HG03558 (cell line): ENCODE measurements at regions not wholly inside any gene's neighbourhood (a gene's known extent, or its start where the extent isn't known, plus 50 kb on each side); places are given as distances from the start of the nearest gene placed in this dataset.

ENCODE experiments used
- ATAC-seq: cut with Tn5 transposase; IDR thresholded peaks from one replicate; pipeline ENCODE4 v1.9.1; 2021; ENCODE audit warnings: moderate number of reproducible peaks; ENCODE audit not compliant: unreplicated experiment; ENCODE audit errors: extremely low read depth

DNA sequence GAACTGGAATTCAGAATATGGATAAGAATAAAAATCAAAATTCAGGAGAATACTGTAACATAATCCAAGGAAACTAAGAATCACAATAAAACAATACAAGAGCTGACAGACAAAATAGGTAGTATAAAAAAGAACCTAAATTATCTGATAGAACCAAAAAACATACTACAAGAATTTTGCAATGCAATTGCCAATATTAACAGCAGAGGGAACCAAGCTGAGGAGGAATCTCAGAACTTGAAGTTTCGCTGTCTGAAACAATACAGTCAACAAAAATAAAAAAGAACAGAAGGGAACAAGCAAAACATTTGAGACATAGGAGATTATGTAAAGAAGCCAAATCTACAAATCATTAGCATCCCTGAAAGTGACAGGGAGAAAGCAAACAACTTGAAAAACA, 84.1 kb upstream of the GALNT13 start:
- no peak for ATAC-seq

DNA sequence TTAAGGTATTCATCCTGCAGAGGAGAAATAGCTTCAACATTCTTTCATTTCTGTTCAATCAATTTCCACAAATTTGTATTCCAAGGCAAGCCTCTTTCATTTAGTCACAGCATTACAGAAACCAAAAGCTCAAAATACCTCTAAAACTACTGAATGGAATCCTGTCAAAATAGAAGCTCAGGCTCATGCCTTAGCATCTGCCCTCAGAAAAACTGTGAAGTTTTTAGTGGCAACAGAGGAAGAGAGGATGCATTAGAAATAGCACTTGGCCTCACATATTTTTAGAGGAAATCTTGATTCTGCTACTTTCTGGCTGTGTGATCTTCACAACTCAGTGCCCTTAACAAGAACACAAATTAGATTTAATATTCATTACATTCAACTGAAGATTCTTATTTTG, 69.1 kb upstream of the GALNT13 start:
- no peak for ATAC-seq

DNA sequence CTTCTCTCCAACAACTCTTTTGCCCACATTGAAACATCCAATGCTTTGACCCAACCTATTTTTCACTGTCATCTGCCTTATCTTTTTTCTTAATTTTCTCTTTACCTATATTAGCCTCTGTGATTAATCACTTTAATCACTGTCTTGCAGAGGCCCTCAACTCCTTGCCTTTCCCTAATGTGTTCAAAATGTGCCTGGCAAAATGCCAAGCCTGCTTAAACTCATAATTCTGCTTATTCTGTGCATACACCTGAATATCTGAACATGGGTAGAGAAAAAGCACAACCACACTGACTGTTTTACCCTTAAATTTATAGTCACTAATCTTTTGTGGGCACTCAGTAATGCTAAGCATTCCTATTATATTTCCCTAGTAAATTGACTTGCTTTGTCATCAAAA, 63.0 kb upstream of the GALNT13 start:
- no peak for ATAC-seq

GRCh38 chr2:153811516-153811915, 60.2 kb upstream of the GALNT13 start:
- ATAC-seq, result no peak

DNA sequence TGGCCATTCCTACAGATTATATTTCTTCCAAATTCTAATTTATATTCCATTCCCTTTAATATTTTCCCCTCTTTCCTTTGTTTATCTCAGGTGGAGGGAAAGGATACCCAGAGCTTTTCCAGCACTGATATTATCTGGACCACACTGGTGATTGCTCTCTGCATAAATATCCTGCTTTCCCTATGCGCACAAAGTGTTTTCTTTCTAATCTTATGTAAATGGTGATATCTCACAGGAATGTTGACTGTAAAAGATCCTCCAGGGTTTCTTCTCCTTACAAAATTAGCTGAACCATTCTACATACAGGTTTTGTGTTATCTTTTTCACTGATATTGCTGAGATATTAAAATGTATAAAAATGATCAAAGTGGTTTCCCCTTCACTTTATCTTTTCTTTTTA, 59.1 kb upstream of the GALNT13 start:
- ATAC-seq, result no peak

- no peak for ATAC-seq
Measured at GRCh38 chr2:153818242-153818641, 53.5 kb upstream of the GALNT13 start.

DNA sequence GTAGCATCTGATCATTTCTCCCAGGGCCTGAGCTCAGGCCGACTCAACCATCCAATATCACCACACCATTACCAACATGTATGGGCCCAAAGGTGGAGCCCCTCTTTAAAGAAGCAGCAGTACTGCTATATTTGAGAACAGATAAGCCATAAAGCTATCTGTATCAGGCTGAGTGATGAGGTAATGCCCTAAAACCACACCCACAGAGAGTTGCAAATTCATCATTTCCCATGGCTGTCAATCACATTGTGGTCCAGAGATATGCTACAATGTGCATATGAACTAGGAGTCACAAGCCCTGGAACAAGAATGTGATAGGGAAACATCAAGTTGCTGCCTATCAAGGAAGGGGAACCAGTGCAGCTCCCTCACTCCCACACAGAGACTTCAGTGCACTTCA, 52.6 kb upstream of the GALNT13 start:
- ATAC-seq, result no peak

DNA sequence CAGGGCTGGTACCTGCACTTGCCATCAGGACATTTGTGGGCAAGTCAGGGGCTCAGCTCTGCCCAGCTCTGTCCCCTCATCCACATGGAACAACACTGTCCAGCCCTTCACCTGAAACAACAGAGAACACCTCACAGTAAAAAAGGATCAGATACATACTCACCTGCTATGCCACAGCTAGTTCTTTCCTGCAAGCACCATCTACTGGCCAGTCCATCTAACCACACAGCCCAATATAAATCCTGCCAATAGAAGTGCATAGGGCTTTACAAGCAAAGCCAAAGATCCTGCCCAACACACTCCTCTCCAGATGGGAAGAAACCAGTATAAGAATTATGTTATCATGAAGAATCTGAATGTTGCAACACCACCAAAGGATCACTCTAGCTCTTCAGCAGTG, 52.2 kb upstream of the GALNT13 start:
- ATAC-seq, result no peak
